Suprapubic skin (tissue), 4 donors: ENCODE measurements at regions not wholly inside any gene's neighbourhood (a gene's known extent, or its start where the extent isn't known, plus 50 kb on each side); places are given as distances from the start of the nearest gene placed in this dataset.

Experiments
- DNase-seq, 2 donors: peaks; one replicate each; pipeline ENCODE4 v3.0.0-alpha.2; 2019; ENCODE audit warnings: low spot score in 2 of 2
- H3K27ac ChIP-seq: fragments of 200-600 bp; sonication (generic); one replicate; pipeline ENCODE4 v1.5.1; 2019
- H3K27me3 ChIP-seq: fragments of 200-600 bp; sonication (generic); one replicate; pipeline ENCODE4 v1.5.1; 2019
- H3K36me3 ChIP-seq: fragments of 200-600 bp; sonication (generic); one replicate; pipeline ENCODE4 v1.5.1; 2019
- H3K4me1 ChIP-seq: fragments of 200-600 bp; sonication (generic); one replicate; pipeline ENCODE4 v1.5.1; 2019
- H3K4me3 ChIP-seq: fragments of 200-600 bp; sonication (generic); one replicate; pipeline ENCODE4 v1.5.1; 2019; ENCODE audit warnings: mild to moderate bottlenecking
- H3K9me3 ChIP-seq: fragments of 200-600 bp; sonication (generic); one replicate; pipeline ENCODE4 v1.5.1; 2019
- CTCF ChIP-seq, 2 donors: fragments of 200-600 bp in 1 of 2; fragments of 450-650 bp in 1 of 2; sonication (generic) in 1 of 2; IDR thresholded peaks; one replicate each; pipeline ENCODE4 v1.5.1; 2016 to 2019; ENCODE audit warnings: antibody characterized with exemption in 2 of 2, mild to moderate bottlenecking in 1 of 2, moderate library complexity in 1 of 2
- EP300 ChIP-seq: sonication (generic); formaldehyde crosslinking; IDR thresholded peaks from one replicate; pipeline ENCODE4 v1.6.1; 2017; ENCODE audit warnings: antibody characterized with exemption
- POLR2A ChIP-seq, 2 donors: fragments of 450-650 bp; IDR thresholded peaks; one replicate each; pipeline ENCODE4 v1.6.1; 2017; ENCODE audit warnings: antibody characterized with exemption in 2 of 2, mild to moderate bottlenecking in 2 of 2, moderate library complexity in 2 of 2
- POLR2AphosphoS5 ChIP-seq, 3 donors: sonication (generic); formaldehyde crosslinking; IDR thresholded peaks; one replicate each; pipeline ENCODE4 v1.6.1; 2017; ENCODE audit warnings: antibody characterized with exemption in 3 of 3
- WGBS: methylation state at CpG from one replicate; pipeline ENCODE4 v1.1.5; 2018; 5-methylcytosine and 5-hydroxymethylcytosine counted together

- no peaks in the 10 kb centered on the region for H3K36me3 ChIP-seq
- DNase-seq = no peak
- WGBS = 43% methylated on average over 5 of the region's 5 CpGs
- H3K27ac ChIP-seq = no peak overlapping the region
- H3K4me1 ChIP-seq = no peaks in the 10 kb centered on the region
- no peak overlapping the region for H3K4me3 ChIP-seq
- no peak for TF ChIP-seq POLR2AphosphoS5 (IDR thresholded peaks at IDR 0.05)
- TF ChIP-seq POLR2A (IDR thresholded peaks at IDR 0.05) = no peak
- no peak for TF ChIP-seq EP300
- TF ChIP-seq CTCF (IDR thresholded peaks at IDR 0.05) = no peak
- H3K27me3 ChIP-seq = no peaks in the 10 kb centered on the region
- peaks cover 3% of the 10 kb centered on the region for H3K9me3 ChIP-seq
Observed at GRCh38 chr2:4381049-4381448, 677.7 kb downstream of the DCDC2C start.

- Histone ChIP-seq H3K27ac (no peak overlapping the region), H3K4me3 (no peak overlapping the region), H3K36me3 (no peaks in the 10 kb centered on the region), H3K27me3 (no peaks in the 10 kb centered on the region), H3K4me1 (no peaks in the 10 kb centered on the region), H3K9me3 (peaks cover 3% of the 10 kb centered on the region)
- no peak for TF ChIP-seq EP300
- TF ChIP-seq POLR2AphosphoS5 (IDR thresholded peaks at IDR 0.05) = no peak
- TF ChIP-seq POLR2A (IDR thresholded peaks at IDR 0.05) = no peak
- no peak for TF ChIP-seq CTCF (IDR thresholded peaks at IDR 0.05)
- 79% methylated on average over 3 of the region's 3 CpGs for WGBS
- no peak for DNase-seq
Observed at GRCh38 chr2:4381773-4382172, 678.4 kb downstream of the DCDC2C start.

- peaks cover 8% of the 10 kb centered on the region for H3K9me3 ChIP-seq
- H3K27ac ChIP-seq = no peak overlapping the region
- H3K36me3 ChIP-seq = no peaks in the 10 kb centered on the region
- H3K4me1 ChIP-seq = no peaks in the 10 kb centered on the region
- WGBS = 84% methylated on average over 3 of the region's 3 CpGs
- no peak for TF ChIP-seq CTCF (IDR thresholded peaks at IDR 0.05)
- TF ChIP-seq POLR2AphosphoS5 (IDR thresholded peaks at IDR 0.05) = no peak
- no peak for TF ChIP-seq EP300
- no peak for TF ChIP-seq POLR2A (IDR thresholded peaks at IDR 0.05)
- DNase-seq = no peak
- H3K27me3 ChIP-seq = no peaks in the 10 kb centered on the region
- no peak overlapping the region for H3K4me3 ChIP-seq
Observed at GRCh38 chr2:4391013-4391412, 687.6 kb downstream of the DCDC2C start.

- Histone ChIP-seq H3K27ac (no peak overlapping the region), H3K4me3 (no peak overlapping the region), H3K27me3 (no peaks in the 10 kb centered on the region), H3K4me1 (no peaks in the 10 kb centered on the region), H3K9me3 (no peaks in the 10 kb centered on the region), H3K36me3 (no peaks in the 10 kb centered on the region)
- no peak for DNase-seq
- no peak for TF ChIP-seq POLR2A (IDR thresholded peaks at IDR 0.05)
- no peak for TF ChIP-seq POLR2AphosphoS5 (IDR thresholded peaks at IDR 0.05)
- TF ChIP-seq CTCF (IDR thresholded peaks at IDR 0.05) = no peak
- TF ChIP-seq EP300 = no peak
- 86% methylated on average over 10 of the region's 10 CpGs for WGBS
Observed at GRCh38 chr2:4404363-4404762, 701.0 kb downstream of the DCDC2C start.

- DNase-seq = no peak
- no peaks in the 10 kb centered on the region for H3K9me3 ChIP-seq
- no peaks in the 10 kb centered on the region for H3K36me3 ChIP-seq
- H3K4me3 ChIP-seq = no peak overlapping the region
- no peak overlapping the region for H3K27ac ChIP-seq
- 83% methylated on average over 10 of the region's 10 CpGs for WGBS
- H3K27me3 ChIP-seq = no peaks in the 10 kb centered on the region
- H3K4me1 ChIP-seq = no peaks in the 10 kb centered on the region
- TF ChIP-seq POLR2AphosphoS5 (IDR thresholded peaks at IDR 0.05) (no peak), POLR2A (IDR thresholded peaks at IDR 0.05) (no peak), EP300 (no peak), CTCF (IDR thresholded peaks at IDR 0.05) (no peak)
Observed at GRCh38 chr2:4408321-4408720, 704.9 kb downstream of the DCDC2C start.
